ENCODE measurements at regions not wholly inside any gene's neighbourhood (a gene's known extent, or its start where the extent isn't known, plus 50 kb on each side); places are given as distances from the start of the nearest gene placed in this dataset.

DNA sequence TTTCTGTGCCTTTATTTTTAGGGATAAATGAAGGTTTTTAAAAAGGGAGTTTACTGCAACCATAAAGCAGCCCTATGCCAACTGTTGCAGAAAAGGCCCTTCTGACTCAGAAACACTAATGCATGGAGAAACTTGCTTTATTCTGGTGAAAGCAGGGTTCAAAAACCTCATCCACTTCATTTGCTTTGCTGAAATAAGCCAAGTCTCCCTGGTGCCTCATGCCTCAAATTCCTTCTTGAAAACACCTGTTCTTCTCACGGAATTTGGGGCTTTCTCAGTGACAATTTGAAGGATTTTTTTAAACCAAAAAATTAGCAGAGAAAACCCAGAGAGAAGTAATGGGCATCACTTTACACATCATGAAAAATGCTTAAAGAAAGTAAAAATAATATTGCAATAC is 349.0 kb downstream of the PCDH7 start:
- DNase-seq, result no peak

DNA sequence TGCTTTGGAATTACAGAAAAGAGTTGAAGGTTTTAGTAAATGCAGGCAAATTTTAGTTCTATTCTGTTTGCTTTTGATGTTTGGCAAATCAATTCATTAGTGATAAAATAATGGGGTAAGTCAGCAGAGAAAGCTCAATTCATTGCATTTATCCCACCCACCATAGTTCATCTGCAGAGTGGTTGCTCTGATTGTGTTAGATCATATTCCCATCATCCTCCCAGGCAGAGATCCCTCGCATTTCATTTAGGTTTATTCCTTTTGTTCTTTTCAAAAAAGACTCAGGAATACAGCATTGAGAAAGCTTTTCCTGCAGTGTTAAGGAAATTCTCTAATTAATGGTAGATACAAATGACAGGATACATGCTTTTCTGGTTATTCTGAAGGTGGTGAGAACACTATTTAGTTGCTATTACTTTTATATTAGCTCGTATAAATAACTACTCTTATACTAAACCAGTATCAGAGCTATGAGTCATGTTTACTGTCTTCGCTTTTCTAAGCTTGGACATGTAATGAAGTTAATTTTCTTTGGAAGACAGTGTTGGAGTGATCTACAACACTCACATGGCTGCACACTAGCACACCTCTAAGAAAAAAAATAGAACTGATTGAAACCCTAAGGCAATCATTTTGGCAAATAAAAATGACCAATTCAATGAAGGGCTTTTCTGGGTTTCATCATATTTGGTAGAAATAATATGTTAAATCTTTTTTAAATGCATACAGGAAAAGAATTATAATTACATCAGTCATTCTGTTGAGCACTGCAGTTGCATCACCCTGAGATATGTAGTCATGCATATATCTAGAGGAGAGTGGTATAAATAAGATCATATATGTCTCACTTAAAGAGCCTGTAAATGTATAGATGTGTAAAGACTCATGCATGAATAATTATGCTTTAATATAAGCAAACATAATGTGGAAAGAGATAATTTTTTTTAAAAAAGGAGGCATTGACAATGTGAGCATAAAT is 351.6 kb downstream of the PCDH7 start:
- DNase-seq, result no peak

DNA sequence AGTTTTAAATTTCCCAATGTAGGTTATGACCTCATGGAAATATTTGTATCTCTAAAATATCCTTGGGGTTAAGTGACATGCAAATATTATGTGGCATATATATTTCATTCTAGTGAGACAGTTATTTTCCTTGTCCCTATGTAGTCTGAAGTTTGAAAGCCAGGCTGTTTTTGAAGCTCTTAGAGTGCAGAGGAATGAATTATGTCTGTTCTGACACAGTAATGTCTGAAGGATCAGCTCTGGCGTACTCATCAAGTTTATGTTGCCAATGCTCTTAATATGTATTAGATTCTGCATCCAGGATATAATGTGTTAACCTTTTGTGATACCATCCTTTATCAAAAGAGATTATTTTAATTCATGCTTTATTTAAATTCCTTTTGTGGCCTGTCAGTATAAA is 355.8 kb downstream of the PCDH7 start:
- DNase-seq, result no peak

DNA sequence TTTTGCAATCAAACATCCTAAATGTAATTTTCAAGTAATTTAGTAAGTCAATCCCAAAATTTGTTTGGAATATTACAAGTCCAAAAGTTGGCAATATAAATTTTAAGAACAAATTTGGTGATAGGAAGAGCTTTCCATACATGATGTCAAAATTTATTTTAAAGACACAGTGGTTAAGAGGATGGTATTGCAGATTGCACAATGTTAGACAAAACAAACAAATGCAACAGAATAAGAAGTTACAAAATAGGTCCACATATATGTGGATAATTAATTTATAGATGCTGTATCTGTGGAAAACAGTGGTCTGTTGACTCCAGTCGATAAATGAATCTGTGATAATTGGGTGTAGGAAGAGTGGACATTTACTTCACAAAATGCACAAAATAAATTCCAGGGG is 358.5 kb downstream of the PCDH7 start:
- no peak for DNase-seq

DNA sequence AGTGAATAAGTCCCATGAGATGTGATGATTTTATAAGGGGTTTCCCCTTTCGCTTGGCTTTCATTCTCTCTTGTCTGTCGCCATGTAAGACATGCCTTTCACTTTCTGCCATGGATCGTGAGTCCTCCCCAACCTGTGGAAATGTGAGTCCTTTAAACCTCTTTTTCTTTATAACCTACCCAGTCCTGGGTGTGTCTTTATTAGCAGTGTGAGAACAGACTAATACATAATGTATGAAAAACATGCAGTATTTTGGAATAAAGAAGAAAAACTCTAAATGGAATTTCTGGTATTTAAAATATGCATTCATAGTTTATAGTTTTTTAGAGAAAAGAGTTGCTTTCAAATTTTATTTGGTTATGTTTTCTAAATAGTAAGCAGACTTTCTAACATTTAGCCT is 360.7 kb downstream of the PCDH7 start:
- no peak for DNase-seq

DNA sequence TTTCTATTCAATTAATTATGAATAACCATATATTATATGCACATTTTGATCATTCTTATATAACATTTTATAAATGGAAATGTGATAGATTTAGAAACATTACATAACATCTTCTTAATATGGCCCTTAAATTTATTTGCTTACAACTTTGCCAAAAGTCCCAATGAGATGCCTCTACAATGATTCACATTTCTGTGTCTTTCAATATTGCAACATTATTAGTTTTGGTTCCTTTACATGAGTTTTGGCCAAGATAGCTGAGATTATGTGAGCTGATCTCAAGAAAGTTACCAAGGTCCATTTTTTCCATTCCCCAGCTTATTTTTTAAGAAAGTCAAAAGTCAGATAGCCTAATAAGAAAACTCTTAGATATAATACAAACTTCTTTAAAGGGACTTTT is 361.2 kb downstream of the PCDH7 start:
- no peak for DNase-seq

DNA sequence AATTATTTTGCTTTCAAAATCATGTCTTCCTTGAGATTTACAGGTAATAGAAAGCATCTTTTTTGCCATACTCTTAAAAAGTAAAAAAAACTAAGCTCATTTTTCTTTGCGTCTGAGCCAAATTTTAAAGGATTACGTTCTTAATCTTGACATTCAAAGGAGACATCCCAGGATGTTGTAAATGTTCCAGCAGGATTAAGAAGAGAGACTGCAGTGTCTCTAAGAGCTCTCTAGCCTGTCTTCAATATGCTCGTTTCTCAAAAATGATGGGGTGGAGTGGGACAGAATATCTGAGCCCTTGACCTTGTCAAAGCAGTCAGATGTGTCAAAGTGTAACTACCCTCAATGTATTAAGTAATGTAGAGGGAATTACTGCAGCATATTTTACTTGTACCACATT is 363.3 kb downstream of the PCDH7 start:
- DNase-seq, result no peak

DNA sequence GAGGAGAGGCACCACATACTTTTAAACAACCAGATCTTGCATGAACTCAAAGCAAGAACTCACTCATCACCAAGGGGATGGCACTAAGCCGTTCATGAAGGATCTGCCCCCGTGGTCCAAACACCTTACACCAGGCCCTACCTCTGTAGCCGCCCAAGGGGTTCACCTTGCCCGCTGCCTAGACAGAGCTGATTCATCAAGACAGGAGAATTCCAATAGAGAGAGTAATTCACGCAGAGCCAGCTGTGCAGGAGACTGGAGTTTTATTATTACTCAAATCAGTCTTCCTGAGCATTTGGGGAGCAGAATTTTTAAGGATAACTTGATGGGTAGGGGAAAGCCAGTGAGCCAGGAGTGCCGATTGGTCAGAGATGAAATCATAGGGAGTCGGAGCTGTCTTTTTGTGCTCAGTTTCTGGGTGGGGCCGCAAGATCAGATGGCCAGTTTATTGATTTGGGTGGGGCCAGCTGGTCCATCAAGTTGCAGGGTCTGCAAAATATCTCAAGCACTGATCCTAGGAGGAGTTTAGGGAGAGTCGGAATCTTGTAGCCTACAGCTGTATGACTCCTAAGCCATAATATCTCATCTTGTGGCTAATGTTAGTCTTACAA is 364.7 kb downstream of the PCDH7 start:
- no peak for DNase-seq

DNA sequence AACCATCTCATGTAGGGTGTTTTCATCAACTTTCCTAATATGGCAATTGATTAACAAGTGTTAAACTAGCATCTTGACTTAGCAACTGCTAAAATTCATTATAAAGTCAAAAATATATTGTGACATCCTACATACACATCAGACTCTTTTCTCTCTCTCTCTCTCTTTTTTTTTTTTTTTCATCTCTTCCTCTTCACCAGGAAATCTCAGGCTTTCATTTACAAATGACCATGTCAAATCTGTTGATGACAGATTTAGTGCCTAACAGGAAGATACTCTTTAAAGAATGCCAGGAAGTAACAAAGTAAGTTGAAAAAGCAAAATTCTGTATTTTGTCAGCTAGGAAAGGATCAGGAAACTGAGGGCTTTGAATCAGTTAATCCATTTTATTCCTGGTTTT is 365.5 kb downstream of the PCDH7 start:
- DNase-seq, result no peak

DNA sequence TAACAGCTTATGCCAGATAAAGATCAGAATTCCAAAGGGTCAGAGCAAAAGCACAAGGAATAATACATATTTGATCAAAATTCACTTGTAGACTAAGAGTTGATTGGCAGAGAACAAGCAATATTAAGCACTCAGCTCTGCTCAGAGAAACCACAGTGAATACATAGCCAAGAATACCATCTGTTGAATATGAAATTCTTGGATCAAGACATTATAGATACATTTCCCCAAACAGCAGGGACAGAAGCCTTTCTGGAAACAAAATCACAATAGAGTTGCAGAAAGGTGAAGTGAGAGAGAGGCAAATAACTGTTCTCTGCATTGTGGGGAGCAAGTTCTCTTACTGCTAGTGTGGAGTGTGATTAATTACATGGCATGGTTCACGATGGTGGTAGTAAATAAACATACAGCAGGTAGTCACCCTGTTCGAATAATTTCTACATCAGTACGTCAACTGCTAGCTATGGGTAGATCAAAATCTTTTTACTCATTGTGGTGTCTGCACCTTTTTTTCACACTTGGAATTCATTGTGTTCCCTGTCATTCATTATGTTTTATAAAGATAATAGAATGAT is 366.7 kb downstream of the PCDH7 start:
- no peak for DNase-seq

DNA sequence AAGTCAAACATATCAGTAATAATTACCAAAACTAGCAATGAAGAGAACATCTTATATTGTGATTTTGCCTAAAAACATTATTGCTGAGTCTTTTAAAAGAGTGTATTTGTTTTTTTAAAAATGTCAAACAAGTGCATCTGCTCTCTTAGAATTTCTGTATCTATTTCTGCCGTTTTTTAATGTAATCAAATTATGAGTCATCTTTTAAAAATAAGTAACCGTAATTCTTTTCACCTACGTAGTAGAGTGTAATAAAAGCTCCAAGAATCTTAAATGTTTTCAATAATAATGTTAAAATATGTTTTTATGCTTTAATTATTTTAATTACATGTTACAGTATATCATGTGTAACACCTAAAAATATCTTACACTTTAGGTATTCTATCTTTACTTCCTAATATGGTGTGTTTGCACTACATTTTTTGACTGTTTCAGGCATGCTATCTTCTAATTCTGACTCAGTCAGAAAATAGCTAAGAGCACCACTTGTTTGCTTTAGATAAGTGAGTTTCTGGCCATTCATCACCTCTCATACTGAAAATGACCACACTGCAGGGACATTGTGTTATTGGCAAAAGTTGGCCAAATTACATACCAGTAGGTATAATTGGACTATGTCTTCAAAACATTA is 368.5 kb downstream of the PCDH7 start:
- no peak for DNase-seq

DNA sequence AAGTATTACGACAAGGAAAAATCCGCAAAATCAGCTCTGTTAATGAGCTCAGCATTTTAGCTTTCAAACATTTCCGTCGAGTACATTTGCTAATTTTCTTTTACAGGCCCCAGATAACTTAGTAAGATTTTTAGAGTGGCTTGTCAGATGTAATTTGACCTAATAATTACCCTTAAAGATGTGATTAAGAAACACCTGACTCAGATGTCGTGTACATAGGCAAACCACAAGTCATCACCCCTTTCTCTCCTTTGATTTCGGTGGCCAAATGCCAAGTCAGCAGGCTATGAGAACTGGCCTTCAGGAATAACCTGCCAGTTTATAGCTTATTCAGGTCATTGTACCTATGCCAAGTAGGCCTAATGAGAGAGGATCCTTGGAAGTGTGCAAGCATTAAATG is 369.6 kb downstream of the PCDH7 start:
- no peak for DNase-seq

DNA sequence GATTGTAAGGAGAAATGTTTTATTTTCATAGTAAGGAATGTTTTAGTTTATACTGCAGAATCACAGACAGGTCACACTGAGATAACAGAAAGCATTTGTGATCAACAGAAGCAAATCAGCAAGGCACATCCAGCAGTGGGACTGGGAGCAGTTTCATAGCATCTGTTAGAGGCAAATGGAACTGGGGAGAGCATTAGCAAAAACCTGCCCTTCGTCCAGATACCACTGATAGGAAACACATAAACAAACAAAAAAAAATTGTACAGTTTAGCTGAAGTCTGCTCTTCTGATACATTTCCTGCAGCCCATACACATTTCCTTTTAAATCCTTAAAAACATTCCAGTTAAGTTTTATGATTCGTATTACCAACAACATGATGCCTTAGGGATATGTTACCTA is 374.3 kb downstream of the PCDH7 start:
- no peak for DNase-seq

DNA sequence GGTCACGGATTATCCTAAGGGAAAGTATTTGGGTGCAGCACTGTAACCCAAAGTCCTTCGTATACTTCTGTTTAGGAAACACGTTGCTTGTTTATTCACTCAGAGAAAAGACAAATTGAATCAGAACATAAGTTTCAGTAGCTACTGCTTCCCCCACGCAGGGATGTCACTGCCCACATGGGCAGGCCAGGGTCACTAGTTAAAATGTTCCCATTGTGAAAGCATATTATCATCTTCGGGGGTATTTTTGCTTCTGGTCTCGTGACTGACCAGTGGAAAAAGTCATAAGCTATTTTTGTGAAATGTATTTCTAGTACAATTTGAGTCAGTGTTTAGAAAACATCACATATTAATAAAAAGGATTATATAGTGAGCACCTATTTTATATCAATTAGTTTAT is 377.8 kb downstream of the PCDH7 start:
- no peak for DNase-seq

DNA sequence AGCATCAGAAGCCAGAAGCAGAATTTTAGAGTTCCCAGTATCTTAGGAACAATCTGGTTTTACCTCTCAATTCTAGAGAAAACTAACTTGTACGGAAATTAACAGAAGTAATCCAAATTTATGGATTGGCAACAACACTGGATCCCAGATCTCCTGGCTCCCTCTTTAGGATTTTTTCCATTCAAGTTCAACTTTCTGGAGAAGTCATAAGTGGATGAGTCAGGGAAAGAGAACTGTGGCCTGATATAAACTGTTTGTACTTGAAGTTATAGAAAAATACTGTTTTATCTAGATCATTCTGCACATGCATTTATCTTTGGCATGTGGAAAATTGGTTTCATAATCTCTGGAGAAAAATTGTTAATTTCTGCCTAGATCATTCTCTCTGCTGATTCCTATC is 380.4 kb downstream of the PCDH7 start:
- DNase-seq, result no peak

DNA sequence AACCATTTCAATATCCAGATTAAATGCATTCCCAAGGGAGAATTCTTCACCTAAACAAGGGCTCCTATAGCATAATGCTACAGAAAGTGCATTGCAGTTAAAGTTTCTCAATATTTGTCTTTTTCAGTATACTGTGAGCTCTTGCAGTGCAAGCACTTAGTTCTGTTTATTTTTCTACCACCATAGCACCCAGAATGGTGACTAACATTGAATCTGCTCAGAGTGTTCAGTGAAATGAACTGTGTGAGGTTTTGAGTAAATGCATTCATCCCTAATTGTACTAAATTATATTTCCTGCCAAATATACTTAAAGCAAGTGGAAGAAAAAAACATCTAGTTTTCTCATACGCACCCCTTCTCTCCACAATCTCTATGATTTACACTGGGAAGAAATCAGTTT is 383.9 kb downstream of the PCDH7 start:
- DNase-seq, result no peak

DNA sequence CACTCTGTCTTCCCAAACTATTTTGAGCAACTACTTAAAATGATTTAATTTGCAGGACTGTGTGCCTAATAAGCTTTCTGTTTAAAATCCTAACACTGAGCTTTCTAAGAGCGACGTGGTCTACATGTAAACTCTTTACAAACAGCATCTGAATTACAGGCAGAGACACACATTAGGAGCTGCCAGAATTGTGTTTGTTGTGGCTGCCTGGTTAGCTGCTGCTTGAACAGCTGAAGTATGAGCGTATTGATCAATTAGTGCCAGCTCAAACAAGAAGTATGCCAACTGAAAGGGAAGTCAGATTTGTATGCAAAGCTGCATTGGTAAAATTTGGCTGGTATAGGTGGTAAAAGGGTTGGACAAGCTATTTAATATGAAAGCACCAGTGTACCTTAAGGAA is 384.4 kb downstream of the PCDH7 start:
- no peak for DNase-seq

DNA sequence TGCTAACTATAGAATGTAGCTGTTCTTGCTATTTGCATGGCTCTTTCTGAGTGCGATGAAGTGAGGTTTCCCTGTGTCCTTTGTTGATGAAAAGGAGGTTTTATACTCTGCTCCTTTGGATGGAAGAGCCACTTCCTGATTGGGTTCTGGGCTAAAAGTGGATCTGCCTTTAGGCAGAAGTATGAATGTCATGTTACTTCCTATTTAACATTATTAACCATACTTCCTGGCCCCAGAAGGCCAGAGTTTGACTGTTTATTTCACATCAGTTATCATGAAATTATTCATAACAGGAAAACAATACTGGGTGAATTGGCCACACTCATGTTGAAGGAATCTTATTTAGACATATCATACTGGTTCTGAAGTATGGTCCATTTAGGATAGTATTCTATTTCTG is 386.2 kb downstream of the PCDH7 start:
- no peak for DNase-seq

DNA sequence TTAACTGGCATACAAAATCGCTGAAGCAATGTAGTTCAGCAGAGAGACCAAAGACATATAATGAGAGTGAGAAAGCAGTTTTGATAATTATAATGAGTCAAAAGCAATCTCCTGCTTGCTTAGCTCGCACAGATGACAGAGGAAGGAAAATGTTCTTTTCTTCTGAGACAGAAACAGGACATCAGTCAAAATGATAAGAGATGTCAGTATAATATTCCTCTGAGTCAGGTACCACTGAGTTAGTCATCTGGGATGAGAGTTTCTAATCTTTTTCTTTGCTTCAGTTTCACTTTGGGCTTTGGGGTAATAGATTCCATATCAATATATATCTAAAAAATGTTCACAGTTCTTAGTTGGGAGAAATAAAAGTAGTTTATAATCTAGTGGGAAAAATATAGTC is 387.2 kb downstream of the PCDH7 start:
- no peak for DNase-seq

DNA sequence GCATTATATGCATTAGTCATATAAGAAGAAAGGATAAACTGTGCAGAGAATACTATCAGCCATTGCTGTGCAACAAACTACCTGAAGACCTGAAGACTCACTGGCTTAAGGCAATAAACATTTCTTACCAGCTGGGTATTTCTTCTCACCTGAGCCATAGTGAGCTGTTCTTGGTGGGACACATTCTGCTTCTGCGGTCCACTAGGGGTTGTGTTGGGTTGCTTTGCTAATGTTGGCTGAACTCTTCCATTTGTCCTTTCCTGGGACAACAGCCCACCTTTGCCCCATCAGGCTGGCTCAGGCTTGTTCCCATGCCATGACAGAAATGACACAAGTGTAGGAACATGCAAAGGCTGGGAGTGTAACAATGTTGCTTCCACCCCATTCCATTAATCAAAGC is 388.6 kb downstream of the PCDH7 start:
- DNase-seq, result no peak

DNA sequence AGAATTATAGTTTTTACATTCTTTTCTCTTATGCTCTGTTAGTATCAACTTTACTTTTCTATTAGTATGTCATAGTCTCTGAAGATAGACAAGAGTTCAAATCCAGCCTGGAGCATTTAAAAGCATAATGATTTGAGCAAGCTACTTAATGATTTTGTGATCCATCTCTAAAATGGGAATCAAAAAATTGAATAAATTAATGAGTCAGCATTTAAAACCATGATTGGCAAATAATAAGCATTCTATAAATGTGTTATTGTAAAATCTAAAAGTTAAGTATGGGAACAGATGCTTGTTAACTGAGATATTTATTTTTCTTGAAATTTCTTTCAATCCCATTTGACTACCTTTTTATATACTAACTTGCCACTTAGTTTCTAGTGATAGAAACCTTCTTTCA is 391.6 kb downstream of the PCDH7 start:
- DNase-seq, result no peak

DNA sequence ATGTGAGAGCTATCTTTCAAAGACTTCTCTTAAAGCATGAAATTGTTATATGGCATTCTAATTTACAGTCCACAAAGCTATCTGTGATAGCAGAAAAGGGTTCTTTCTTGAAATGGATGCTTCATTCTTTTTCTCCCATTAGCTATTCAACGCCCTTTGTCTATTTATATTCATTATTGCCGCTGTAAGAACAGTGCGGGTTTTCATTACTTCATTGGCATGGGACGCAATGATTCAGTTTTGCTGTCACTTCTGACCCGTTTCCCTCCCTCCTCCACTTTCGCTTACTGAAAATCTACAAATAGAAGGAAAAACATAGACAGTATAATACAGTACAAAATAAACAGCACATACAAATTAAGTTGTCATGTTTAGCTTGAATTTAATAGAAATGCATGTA is 394.6 kb downstream of the PCDH7 start:
- no peak for DNase-seq

DNA sequence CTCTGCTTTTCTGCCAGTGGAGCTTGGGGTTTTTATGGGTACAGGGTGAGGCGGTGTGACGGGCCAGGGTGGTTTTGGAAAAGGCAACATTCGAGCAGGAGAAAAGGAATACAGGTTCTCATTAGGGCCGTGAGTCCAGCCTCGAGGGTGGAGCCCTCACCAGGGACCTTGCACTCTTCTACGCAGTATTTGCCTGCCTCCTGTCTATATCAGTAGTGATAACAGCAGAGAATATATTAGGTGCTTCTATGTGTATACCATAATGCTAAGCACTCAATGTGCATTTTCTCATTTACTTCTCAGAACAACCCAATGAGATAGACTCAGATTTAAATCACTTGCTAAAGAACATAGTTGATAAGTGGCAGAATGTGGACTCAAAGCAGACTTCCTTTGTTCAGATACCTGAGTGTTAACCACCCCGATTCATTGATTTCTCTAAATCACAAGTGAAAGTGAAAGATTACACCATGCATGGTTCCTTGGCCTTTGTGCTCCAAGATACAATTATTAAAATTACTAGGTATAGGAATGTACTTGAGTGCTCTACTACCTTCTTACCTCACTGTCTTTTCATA is 403.9 kb downstream of the PCDH7 start:
- no peak for DNase-seq
